ENCODE measurements at regions not wholly inside any gene's neighbourhood (a gene's known extent, or its start where the extent isn't known, plus 50 kb on each side); places are given as distances from the start of the nearest gene placed in this dataset.

DNA sequence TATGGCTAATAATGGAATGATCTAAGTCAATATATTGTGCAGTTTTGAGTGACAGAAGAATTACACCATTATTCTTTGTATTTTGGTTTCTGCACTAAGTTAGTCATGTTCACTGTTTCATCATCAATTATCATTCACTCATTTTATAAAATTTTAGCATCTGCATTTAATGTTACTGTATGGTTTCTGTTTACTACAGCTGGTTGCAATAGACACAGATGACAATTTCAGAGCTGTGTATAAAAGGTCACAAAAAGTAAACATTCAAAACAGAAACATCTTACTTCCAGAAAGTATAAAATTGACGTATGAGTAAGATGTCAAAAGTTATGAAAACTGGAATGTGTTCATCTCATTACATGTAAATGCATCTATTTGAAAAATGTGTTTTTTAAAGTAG is 111.1 kb upstream of the GBE1 start:
- TF ChIP-seq, protein P1, sequence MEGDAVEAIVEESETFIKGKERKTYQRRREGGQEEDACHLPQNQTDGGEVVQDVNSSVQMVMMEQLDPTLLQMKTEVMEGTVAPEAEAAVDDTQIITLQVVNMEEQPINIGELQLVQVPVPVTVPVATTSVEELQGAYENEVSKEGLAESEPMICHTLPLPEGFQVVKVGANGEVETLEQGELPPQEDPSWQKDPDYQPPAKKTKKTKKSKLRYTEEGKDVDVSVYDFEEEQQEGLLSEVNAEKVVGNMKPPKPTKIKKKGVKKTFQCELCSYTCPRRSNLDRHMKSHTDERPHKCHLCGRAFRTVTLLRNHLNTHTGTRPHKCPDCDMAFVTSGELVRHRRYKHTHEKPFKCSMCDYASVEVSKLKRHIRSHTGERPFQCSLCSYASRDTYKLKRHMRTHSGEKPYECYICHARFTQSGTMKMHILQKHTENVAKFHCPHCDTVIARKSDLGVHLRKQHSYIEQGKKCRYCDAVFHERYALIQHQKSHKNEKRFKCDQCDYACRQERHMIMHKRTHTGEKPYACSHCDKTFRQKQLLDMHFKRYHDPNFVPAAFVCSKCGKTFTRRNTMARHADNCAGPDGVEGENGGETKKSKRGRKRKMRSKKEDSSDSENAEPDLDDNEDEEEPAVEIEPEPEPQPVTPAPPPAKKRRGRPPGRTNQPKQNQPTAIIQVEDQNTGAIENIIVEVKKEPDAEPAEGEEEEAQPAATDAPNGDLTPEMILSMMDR (IDR thresholded peaks at IDR 0.05 in 4 of 5, conservative IDR thresholded peaks at IDR 0.05 in 1 of 5): no peak
- no peak for TF ChIP-seq POLR2A (IDR thresholded peaks at IDR 0.05)
